ENCODE measurements at regions not wholly inside any gene's neighbourhood (a gene's known extent, or its start where the extent isn't known, plus 50 kb on each side); places are given as distances from the start of the nearest gene placed in this dataset.

- in situ Hi-C loops (cut with HindIII; ENCODE audit: low sequenced_read_pairs) = no loop called here
- DNase-seq (ENCODE audit: low read depth, low spot score) = no peak
- no peak overlapping the region for H3K4me3 ChIP-seq (ENCODE audit: low read depth, low read length)
- no peak for TF ChIP-seq CTCF (IDR thresholded peaks at IDR 0.05; ENCODE audit: low read depth, low read length)
These were observed 154.3 kb downstream of the GNAT3 start for GRCh38 chr7:80357530-80357929.

GRCh38 chr7:80350430-80350829 is 161.4 kb downstream of the GNAT3 start:
- in situ Hi-C loops (cut with HindIII; ENCODE audit: low sequenced_read_pairs) = no loop called here
- H3K4me3 ChIP-seq (ENCODE audit: low read depth, low read length) = no peak overlapping the region
- TF ChIP-seq CTCF (IDR thresholded peaks at IDR 0.05; ENCODE audit: low read depth, low read length) = no peak
- DNase-seq (ENCODE audit: low read depth, low spot score) = no peak

- TF ChIP-seq CTCF (IDR thresholded peaks at IDR 0.05; ENCODE audit: low read depth, low read length) = no peak
- DNase-seq (ENCODE audit: low read depth, low spot score) = no peak
- in situ Hi-C loops (cut with HindIII; ENCODE audit: low sequenced_read_pairs) = no loop called here
- H3K4me3 ChIP-seq (ENCODE audit: low read depth, low read length) = no peak overlapping the region
These were observed 163.6 kb downstream of the GNAT3 start for GRCh38 chr7:80348223-80348622.

- no peak for TF ChIP-seq CTCF (IDR thresholded peaks at IDR 0.05; ENCODE audit: low read depth, low read length)
- DNase-seq (ENCODE audit: low read depth, low spot score) = no peak
These were observed 164.7 kb downstream of the GNAT3 start for GRCh38 chr7:80347173-80347572.

GRCh38 chr7:80346704-80347103 is 165.2 kb downstream of the GNAT3 start:
- peak; percentile 74 for DNase-seq (ENCODE audit: low read depth, low spot score)
- in situ Hi-C loops (cut with HindIII; ENCODE audit: low sequenced_read_pairs) = no loop called here
- H3K4me3 ChIP-seq (ENCODE audit: low read depth, low read length) = no peak overlapping the region
- TF ChIP-seq CTCF (IDR thresholded peaks at IDR 0.05; ENCODE audit: low read depth, low read length) = no peak

More at GRCh38 chr7:80347173-80347572, 164.7 kb downstream of the GNAT3 start:
- H3K4me3 ChIP-seq (ENCODE audit: low read depth, low read length) = no peak overlapping the region
- in situ Hi-C loops (cut with HindIII; ENCODE audit: low sequenced_read_pairs) = no loop called here

GRCh38 chr7:80335511-80336231 is 176.2 kb downstream of the GNAT3 start:
- no peak for DNase-seq (ENCODE audit: low read depth, low spot score)
- no peak overlapping the region for H3K4me3 ChIP-seq (ENCODE audit: low read depth, low read length)
- in situ Hi-C loops (cut with HindIII; ENCODE audit: low sequenced_read_pairs) = no loop called here
- TF ChIP-seq CTCF (IDR thresholded peaks at IDR 0.05; ENCODE audit: low read depth, low read length) = no peak
